GM10266 (cell line): ENCODE measurements at regions not wholly inside any gene's neighbourhood (a gene's known extent, or its start where the extent isn't known, plus 50 kb on each side); places are given as distances from the start of the nearest gene placed in this dataset.

Experiments used
- DNase-seq: peaks from one replicate; pipeline ENCODE4 v3.0.0; 2012; ENCODE audit errors: extremely low spot score
- CTCF ChIP-seq: IDR thresholded peaks from 2 replicates; pipeline ENCODE4 v1.5.1; 2012; ENCODE audit warnings: mild to moderate bottlenecking, low read depth; ENCODE audit not compliant: control insufficient read depth, insufficient read depth; ENCODE audit errors: missing control alignments

- no peak for TF ChIP-seq CTCF
These were observed 358.9 kb upstream of the ATP5MC3 start for GRCh38 chr2:175540421-175540820.

GRCh38 chr2:175539122-175539521, 357.6 kb upstream of the ATP5MC3 start:
- no peak for TF ChIP-seq CTCF
- DNase-seq = no peak

More at GRCh38 chr2:175540421-175540820, 358.9 kb upstream of the ATP5MC3 start:
- no peak for DNase-seq

- no peak for DNase-seq
- TF ChIP-seq CTCF = no peak
These were observed 354.5 kb upstream of the ATP5MC3 start for GRCh38 chr2:175536059-175536458.

- no peak for DNase-seq
- TF ChIP-seq CTCF = no peak
These were observed 354.1 kb upstream of the ATP5MC3 start for GRCh38 chr2:175535631-175536030.

GRCh38 chr2:175525975-175526374, 344.5 kb upstream of the ATP5MC3 start:
- DNase-seq = no peak
- no peak for TF ChIP-seq CTCF

- no peak for DNase-seq
- no peak for TF ChIP-seq CTCF
These were observed 341.5 kb upstream of the ATP5MC3 start for GRCh38 chr2:175523001-175523400.

- no peak for TF ChIP-seq CTCF
- DNase-seq = no peak
These were observed 336.7 kb upstream of the ATP5MC3 start for GRCh38 chr2:175518206-175518605.
